HT-29 (cell line): ENCODE measurements at regions not wholly inside any gene's neighbourhood (a gene's known extent, or its start where the extent isn't known, plus 50 kb on each side); places are given as distances from the start of the nearest gene placed in this dataset.
"Not testable (repeated sequence)": the region's sequence is repeated elsewhere in the genome, so short reads cannot be mapped to it uniquely, and the experiment has no call there.

ENCODE experiments used
- DNase-seq: peaks from one replicate; pipeline ENCODE4 v3.0.0-alpha.2; 2015; ENCODE audit warnings: low spot score

- DNase-seq, result no peak
Observed at GRCh38 chr1:221567859-221568507, 173.9 kb downstream of the DUSP10 start.

DNA sequence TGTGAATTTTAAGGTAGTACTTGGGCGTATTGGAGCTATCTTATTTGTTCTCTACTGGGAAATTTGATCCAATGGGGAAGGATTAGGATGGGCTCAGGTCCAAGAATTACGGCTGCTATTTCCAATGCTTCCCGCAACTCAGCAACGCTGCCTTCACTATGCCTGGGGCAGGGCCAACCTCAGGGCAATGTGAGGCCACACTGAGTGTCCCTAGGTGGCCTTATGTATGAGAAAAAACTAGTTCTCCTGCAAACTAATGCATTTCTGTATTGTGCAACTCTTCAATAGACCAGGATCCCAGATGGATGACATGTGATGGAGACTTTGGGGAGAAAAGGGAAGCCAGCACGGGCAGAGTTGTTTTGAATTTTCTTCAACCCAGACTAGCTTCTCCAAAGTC, 168.1 kb downstream of the DUSP10 start:
- no peak for DNase-seq

DNA sequence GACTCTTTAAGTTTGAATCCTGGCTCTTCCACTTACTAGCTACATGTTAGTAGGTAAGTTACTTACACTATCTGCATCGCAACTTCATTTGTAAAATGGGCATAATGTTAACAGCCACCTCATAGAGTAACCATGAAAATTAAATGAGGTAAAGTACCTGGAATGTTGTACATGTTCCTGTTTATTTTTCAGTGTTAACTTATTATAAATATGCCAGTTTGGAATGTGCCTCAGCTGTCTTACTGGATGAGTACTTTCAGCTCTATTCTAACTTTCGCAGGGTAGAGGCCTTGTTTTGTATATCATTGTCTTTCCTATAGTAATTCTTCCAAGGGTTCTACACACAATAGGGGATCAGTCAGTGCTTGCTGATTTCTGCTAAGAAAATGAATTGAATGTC, 167.4 kb downstream of the DUSP10 start:
- no peak for DNase-seq

- no peak for DNase-seq
Observed at GRCh38 chr1:221575605-221576004, 166.3 kb downstream of the DUSP10 start.

DNA sequence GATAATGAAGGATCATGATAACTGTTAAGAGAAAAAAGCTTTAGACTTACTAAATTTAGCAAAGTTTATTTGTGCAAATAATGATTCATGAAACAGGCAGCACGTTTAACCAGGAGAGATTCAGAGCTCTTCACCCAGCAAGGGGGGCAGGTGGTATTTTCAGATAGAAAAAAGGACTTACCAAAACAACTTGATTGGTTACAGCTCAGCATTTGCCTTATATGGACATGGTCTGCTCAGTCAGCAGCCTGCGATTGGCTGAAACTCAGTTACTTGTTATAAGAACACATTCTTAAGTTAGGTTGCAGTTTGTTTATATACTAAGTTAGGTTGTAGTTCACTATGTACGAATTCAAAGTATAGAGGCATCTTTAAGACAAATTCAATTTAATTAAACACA, 165.6 kb downstream of the DUSP10 start:
- no peak for DNase-seq

DNA sequence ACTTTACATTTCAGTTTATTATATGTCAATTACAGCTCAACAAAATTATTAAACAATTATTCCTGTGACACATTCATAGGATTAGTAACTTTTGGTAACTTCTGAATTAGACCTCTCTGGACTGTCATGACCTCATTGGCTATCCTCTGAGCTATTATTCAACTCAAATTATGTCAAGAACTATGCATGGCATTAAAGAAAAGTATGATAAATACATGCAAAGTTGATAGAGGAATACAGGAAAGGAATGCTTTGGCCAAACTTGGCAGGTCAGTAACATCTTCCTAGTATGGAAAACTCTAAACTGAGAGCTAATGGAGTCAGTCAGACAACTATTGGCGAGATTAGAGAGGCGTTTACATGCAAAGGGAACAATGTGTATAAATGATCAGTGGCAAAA, 158.4 kb downstream of the DUSP10 start:
- no peak for DNase-seq

DNA sequence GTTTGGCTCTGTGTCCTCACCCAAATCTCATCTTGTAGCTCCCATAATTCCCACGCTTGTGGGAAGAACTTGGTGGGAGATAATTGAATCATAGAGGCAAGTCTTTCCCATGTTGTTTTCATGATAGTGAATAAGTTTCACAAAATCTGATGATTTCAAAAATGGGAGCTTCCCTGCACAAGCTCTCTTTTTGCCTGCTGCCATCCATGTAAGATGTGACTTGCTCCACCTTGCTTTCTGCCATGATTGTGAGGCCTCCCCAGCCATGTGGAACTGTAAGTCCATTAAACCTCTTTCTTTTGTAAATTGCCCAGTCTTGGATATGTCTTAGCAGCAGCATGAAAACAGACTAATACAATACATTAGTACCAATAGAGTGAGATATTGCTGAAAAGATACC, 154.9 kb downstream of the DUSP10 start:
- DNase-seq, result not testable (repeated sequence)

- not testable (repeated sequence) for DNase-seq
Observed at GRCh38 chr1:221591250-221591649, 150.6 kb downstream of the DUSP10 start.

DNA sequence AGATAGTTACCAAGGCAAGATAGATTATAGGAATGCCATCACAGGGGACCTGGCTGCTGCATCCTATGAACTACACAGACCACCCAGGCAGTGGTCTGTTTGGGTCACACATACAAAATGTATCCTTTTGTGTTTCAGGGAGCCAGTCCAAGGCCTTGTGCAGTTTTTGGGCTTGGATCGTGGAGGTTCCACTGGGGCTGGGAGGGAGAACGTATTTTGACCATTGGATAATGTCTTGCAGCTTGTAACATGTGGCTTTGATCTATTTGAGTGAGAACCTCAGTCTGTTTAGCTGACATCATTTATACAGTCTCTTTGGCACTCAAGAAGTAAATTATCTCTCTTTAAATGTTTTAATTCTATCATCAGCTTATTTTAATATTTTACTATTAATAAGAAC, 147.3 kb downstream of the DUSP10 start:
- no peak for DNase-seq

GRCh38 chr1:221598122-221598521, 143.8 kb downstream of the DUSP10 start:
- no peak for DNase-seq

DNA sequence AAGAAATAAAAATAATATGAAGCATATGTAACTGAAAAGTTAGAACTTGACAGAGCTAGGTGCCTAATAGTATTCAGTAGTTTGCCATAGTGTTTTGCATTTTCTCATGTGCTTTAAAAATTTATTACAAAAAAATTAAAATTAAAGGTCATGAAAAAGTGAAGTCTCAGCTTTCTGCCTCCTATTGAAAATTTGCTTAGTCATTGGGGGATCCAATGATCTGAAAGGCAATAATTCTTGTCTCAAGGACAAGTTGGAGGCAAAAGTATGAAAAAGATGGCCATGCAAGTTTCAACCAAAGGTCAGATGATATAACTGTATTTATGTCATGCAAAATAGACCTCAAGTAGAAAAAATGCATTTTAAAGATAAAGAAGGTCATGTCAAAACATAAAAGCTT, 140.7 kb downstream of the DUSP10 start:
- DNase-seq, result no peak

DNA sequence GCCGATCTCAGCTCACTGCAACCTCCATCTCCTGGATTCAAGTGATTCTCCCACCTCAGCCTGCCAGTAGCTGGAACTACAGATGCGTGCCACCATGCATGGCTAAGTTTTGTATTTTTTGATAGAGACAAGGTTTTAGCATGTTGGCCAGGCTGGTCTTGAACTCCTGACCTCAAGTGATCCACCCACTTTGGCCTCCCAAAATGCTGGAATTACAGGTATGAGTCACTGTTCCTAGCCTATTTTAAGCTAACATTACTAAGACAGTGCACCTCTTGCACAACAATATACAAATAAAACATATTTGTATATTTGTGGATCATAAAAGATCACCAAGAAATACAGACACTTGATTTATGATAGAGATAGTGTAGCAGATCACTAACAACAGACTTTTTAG, 139.1 kb downstream of the DUSP10 start:
- no peak for DNase-seq

DNA sequence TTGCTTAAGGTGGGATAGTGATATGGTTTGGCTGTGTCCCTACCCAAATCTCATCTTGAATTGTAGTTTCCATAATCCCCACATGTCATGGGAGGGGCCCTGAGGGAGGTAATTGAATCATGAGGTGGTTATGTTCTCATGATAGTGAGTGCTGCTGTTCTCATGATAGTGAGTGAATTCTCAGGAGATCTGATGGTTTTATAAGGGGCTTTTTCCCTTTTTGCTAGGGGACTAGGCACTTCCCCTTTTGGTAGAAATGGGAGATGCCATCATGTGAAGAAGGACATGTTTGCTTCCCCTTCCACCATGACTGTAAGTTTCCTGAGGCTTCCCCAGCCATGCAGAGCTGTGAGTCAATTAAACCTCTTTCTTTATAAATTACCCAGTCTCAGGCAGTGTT, 137.5 kb downstream of the DUSP10 start:
- DNase-seq, result not testable (repeated sequence)

- DNase-seq, result no peak
Observed at GRCh38 chr1:221604948-221605347, 136.9 kb downstream of the DUSP10 start.

- DNase-seq, result no peak
Observed at GRCh38 chr1:221605569-221605968, 136.3 kb downstream of the DUSP10 start.

DNA sequence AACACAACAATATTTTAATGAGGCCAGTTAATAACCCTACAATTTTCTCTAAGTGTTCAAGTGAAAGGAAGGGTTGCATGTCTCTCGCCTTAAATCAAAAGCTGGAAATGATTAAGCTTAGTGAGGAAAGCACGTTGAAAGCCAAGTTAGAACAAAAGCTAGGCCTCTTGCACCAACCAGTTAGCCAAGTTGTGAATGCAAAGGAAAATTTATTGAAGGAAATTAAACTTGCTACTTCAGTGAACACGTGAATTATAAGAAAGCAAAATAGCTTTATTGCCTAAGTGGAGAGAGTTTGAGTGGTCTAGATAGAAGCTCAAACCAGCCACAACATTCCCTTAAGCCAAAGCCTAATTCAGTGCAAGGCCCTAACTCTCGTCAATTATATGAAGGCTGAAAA, 135.6 kb downstream of the DUSP10 start:
- DNase-seq, result no peak

GRCh38 chr1:221608835-221609320, 133.0 kb downstream of the DUSP10 start:
- DNase-seq, result no peak

GRCh38 chr1:221611656-221612046, 130.2 kb downstream of the DUSP10 start:
- no peak for DNase-seq

- no peak for DNase-seq
Observed at GRCh38 chr1:221612047-221612777, 129.7 kb downstream of the DUSP10 start.

DNA sequence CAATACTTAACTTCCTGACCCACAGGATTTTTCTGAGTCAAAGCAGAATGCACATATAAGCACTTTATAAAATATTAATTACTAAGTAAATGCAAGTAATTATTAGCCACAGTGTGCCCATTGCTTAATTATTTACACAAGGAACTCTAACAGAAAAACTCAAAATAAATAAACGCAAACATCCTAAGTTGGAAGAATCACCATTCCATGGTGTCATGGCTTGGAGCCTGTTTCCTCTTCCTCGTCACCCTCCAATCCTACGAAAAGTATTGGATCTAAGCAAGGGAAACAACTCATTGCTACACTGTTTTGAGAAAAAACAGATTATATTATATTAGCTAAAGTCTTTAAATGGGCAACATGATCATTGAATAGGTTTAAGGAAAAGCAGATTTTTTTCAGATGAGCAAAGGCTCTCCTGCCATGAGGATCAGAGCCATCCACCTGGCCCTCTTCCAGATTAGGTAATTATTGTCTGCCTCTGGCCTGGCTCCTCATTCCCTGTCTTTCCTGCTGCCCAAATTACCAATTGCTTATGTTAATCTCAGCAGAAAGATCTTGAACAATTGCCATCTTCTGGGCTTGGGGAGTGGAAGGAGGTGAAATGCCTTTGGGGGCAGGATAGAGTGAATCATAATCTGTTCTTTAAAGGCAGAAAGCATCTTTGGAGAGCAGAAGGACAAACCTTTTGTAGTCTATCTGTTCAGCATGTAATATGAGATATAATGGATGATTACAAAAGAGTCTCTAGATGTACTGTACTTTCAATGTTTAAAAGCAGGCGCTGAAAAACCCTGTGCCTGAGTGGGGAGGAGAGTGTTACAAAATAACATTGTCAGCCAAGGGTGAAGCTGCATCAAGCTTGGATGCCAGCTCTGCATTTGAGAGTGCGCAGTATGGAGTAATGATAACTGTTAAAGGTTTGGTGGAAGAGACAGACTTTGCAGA, 121.2 kb downstream of the DUSP10 start:
- DNase-seq, result no peak

DNA sequence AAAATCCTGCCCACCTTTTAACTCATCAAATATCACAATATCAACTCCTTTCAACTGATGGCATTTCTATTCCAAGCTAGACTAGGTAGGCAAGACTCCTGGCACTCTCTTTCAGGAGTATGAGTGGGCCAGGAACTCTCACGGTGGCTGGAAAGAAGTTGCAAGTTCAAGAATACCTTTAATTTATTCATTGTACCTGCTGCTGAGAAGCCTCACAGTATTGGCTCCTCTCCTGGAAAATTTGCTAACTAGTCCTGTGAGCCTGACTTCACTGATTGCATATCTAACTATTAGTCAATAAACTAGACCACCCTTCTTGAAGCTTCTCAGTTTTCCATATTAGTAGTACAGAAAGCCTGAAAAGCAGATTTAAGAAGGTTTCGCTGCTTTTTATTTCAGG, 120.2 kb downstream of the DUSP10 start:
- DNase-seq, result no peak

DNA sequence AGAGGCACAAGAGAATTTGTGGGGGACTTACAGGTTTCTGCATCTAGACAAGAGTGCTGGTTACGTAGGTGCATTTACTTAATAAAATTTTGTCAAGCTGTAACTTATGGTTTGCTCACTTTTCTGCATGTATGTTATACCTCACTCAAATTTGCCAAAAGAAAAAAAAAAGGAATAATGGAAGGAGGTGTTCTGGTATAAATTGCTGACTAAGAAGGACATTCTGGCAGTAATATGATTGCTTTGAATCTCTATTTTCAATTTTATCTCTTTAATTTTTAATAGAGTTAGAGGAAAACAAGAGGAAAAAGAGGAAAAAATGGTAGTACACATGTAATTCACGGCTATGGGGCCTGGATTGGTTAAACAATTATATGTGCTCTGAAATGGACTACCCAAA, 119.5 kb downstream of the DUSP10 start:
- no peak for DNase-seq
